ENCODE measurements at regions not wholly inside any gene's neighbourhood (a gene's known extent, or its start where the extent isn't known, plus 50 kb on each side); places are given as distances from the start of the nearest gene placed in this dataset.

DNA sequence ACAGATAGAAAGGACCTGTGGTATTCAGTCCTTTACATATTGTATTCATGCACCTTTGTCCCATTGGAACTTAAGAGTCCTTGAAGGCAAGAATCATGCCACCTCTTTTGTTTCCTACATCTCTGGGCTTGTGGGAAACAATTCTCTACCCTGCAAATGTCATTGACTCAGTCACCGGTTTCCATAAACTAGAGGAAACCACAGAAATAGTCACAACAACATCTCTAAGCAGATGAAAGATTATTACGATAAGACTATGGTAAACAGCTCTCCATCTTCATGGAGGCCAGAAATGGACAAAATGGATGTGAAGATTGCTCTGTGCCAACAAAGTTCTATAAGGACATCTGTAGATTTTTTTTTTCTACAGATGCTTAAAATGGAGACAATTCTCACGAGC lies 165.5 kb downstream of the PIK3R1 start:
- DNase-seq (ENCODE audit: low read depth, low spot score), result no peak
- intact Hi-C loops (cut with micrococcal nuclease; ENCODE audit: unreplicated experiment) (no loop called here), in situ Hi-C loops (cut with HindIII; ENCODE audit: low pct_unique_long_range_greater_than_20kb, low sequenced_read_pairs) (no loop called here)
- CTCF ChIA-PET, result no interaction called here
- TF ChIP-seq POLR2AphosphoS5 (IDR thresholded peaks at IDR 0.05; ENCODE audit: low read depth, low read length) (no peak), TCF7L2 (IDR thresholded peaks at IDR 0.05; ENCODE audit: low read depth, low read length) (no peak), SIN3A (IDR thresholded peaks at IDR 0.05; ENCODE audit: borderline replicate concordance, insufficient read depth, low read depth, low read length) (no peak)
- TF ChIP-seq, protein P1, sequence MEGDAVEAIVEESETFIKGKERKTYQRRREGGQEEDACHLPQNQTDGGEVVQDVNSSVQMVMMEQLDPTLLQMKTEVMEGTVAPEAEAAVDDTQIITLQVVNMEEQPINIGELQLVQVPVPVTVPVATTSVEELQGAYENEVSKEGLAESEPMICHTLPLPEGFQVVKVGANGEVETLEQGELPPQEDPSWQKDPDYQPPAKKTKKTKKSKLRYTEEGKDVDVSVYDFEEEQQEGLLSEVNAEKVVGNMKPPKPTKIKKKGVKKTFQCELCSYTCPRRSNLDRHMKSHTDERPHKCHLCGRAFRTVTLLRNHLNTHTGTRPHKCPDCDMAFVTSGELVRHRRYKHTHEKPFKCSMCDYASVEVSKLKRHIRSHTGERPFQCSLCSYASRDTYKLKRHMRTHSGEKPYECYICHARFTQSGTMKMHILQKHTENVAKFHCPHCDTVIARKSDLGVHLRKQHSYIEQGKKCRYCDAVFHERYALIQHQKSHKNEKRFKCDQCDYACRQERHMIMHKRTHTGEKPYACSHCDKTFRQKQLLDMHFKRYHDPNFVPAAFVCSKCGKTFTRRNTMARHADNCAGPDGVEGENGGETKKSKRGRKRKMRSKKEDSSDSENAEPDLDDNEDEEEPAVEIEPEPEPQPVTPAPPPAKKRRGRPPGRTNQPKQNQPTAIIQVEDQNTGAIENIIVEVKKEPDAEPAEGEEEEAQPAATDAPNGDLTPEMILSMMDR (IDR thresholded peaks at IDR 0.05), result no peak
- TF ChIP-seq, protein P2, sequence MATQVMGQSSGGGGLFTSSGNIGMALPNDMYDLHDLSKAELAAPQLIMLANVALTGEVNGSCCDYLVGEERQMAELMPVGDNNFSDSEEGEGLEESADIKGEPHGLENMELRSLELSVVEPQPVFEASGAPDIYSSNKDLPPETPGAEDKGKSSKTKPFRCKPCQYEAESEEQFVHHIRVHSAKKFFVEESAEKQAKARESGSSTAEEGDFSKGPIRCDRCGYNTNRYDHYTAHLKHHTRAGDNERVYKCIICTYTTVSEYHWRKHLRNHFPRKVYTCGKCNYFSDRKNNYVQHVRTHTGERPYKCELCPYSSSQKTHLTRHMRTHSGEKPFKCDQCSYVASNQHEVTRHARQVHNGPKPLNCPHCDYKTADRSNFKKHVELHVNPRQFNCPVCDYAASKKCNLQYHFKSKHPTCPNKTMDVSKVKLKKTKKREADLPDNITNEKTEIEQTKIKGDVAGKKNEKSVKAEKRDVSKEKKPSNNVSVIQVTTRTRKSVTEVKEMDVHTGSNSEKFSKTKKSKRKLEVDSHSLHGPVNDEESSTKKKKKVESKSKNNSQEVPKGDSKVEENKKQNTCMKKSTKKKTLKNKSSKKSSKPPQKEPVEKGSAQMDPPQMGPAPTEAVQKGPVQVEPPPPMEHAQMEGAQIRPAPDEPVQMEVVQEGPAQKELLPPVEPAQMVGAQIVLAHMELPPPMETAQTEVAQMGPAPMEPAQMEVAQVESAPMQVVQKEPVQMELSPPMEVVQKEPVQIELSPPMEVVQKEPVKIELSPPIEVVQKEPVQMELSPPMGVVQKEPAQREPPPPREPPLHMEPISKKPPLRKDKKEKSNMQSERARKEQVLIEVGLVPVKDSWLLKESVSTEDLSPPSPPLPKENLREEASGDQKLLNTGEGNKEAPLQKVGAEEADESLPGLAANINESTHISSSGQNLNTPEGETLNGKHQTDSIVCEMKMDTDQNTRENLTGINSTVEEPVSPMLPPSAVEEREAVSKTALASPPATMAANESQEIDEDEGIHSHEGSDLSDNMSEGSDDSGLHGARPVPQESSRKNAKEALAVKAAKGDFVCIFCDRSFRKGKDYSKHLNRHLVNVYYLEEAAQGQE (IDR thresholded peaks at IDR 0.05; ENCODE audit: insufficient read depth in 1 of 2, low read depth in 2 of 2, low read length in 1 of 2), result no peak
- no peak overlapping the region for H3K4me3 ChIP-seq (ENCODE audit: low read depth in 2 of 2, low read length in 2 of 2)
- H3K36me3 ChIP-seq (ENCODE audit: control insufficient read depth, insufficient read depth, low read length), result no peaks in the 10 kb centered on the region
- H3K4me1 ChIP-seq (ENCODE audit: control insufficient read depth, insufficient read depth, low read length), result no peaks in the 10 kb centered on the region
- H3K9me3 ChIP-seq (ENCODE audit: control insufficient read depth, insufficient read depth, low read depth, low read length), result no peaks in the 10 kb centered on the region
- H3K27ac ChIP-seq (ENCODE audit: low read length), result no peak overlapping the region
- POLR2A ChIA-PET, result interaction anchor here (0.5 kb wide), 1 partner anchor 35 kb away, joined by 4 read pairs; no protein-coding TSS in a partner anchor
- no TSS peak for BruUV-seq (replicated peaks)
- no peak for ATAC-seq
- H3K27me3 ChIP-seq (ENCODE audit: control insufficient read depth, insufficient read depth, low read length), result peaks cover 3% of the 10 kb centered on the region; the same call in 1 of the 2 replicates

DNA sequence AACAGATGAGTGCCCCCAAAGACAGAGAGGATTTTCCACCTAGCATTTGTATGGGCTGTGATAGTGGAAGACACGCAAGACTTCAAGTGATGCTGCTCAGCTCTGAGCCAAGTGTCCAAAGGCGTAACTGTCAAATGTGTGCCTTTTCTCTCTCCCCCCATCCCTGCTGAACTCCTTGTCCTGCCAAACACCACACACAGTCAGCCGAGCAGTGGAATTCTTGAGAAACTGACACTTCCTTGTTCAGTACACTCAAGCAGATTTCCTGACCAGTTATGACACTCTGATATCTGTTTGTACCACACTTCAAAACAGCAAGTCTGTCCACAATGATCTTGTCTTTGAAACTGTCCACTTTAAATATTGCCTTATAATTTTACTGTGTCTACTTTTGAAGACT lies 166.4 kb downstream of the PIK3R1 start:
- BruUV-seq (replicated peaks), result no TSS peak
- no peak overlapping the region for H3K27ac ChIP-seq (ENCODE audit: low read length)
- ChIA-PET POLR2A (no interaction called here), CTCF (no interaction called here)
- H3K27me3 ChIP-seq (ENCODE audit: control insufficient read depth, insufficient read depth, low read length), result peaks cover 3% of the 10 kb centered on the region; the same call in 1 of the 2 replicates
- ATAC-seq, result no peak
- no peaks in the 10 kb centered on the region for H3K4me1 ChIP-seq (ENCODE audit: control insufficient read depth, insufficient read depth, low read length)
- H3K4me3 ChIP-seq (ENCODE audit: low read depth in 2 of 2, low read length in 2 of 2), result no peak overlapping the region
- intact Hi-C loops (cut with micrococcal nuclease; ENCODE audit: unreplicated experiment), result no loop called here
- TF ChIP-seq TCF7L2 (IDR thresholded peaks at IDR 0.05; ENCODE audit: low read depth, low read length), result no peak
- TF ChIP-seq POLR2AphosphoS5 (IDR thresholded peaks at IDR 0.05; ENCODE audit: low read depth, low read length), result no peak
- TF ChIP-seq, protein P2 (IDR thresholded peaks at IDR 0.05; ENCODE audit: insufficient read depth in 1 of 2, low read depth in 2 of 2, low read length in 1 of 2), result no peak
- no peak for TF ChIP-seq SIN3A (IDR thresholded peaks at IDR 0.05; ENCODE audit: borderline replicate concordance, insufficient read depth, low read depth, low read length)
- in situ Hi-C loops (cut with HindIII; ENCODE audit: low pct_unique_long_range_greater_than_20kb, low sequenced_read_pairs), result no loop called here
- no peaks in the 10 kb centered on the region for H3K36me3 ChIP-seq (ENCODE audit: control insufficient read depth, insufficient read depth, low read length)
- DNase-seq (ENCODE audit: low read depth, low spot score), result no peak
- H3K9me3 ChIP-seq (ENCODE audit: control insufficient read depth, insufficient read depth, low read depth, low read length), result no peaks in the 10 kb centered on the region
